Middle frontal gyrus (tissue), 1 donor: ENCODE measurements at regions not wholly inside any gene's neighbourhood (a gene's known extent, or its start where the extent isn't known, plus 50 kb on each side); places are given as distances from the start of the nearest gene placed in this dataset.
"Not testable (repeated sequence)": the region's sequence is repeated elsewhere in the genome, so short reads cannot be mapped to it uniquely, and the experiment has no call there.

Experiments used
- DNase-seq: peaks from one replicate; pipeline ENCODE4 v3.0.0-alpha.2; 2015; ENCODE audit warnings: low spot score; ENCODE audit errors: extremely low spot score

DNA sequence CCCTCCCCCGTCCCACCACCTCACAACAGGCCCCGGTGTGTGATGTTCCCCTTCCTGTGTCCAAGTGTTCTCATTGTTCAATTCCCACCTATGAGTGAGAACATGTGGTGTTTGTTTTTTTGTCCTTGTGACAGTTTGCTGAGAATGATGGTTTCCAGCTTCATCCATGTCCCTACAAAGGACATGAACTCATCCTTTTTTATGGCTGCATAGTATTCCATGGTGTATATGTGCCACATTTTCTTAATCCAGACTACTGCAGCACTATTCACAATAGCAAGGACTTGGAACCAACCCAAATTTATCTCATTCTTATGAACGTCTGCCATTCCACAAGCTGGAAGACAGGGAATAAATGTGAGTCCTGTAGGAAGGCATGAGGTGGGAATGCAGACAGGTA lies 79.6 kb upstream of the SLC6A11 start:
- DNase-seq: not testable (repeated sequence)

DNA sequence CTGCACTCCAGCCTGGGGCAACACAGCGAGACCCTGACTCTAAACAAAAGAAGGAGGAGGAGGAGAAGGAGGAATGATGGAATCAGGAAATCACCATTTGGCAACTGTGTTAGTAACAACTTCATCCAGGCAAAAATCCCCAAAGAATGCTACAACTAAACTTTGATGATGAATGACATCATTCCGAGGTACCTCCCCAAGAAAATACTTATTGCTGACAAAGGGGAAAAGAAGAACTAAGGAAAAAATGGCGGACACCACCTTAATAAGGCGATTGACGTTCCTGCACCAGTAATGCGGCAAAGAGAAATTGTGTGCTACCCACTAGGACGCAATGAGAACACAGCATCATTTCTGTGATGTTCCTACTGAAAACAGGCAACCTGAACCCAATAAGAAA lies 78.2 kb upstream of the SLC6A11 start:
- DNase-seq: no peak

DNA sequence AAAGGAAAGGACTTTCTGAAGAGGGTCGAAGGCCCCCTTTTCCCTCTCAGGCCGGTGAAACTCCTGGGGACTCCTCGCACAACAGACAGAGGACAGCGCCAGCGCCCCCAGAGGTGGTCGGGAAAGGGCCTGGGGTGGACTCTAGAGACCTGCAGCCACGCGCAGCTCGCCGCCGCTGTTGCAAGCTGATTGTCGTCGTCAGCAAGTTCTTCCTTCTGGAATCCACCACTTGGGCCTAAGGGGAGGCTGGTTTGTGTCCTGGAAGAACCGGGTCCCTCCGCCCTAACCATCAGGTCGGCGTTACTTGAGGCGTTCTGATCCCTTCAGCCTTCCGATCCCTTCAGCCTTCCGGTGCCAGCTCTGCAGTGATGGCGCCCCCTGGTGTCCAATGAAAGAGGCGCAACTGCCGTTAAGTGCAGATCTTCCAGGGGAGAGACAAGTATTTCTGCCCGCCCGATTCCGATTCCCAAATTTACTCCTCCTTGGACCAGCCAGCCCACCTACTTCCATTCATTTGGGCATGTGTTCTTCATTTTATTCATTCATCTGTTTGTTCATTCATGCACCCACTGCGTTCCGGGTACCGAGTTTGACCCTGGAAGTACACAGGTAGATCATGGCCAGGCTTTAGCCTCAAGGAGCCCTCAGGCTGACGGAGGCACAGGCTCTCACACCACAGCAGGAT lies 77.2 kb upstream of the SLC6A11 start:
- peak; percentile 69 for DNase-seq

DNA sequence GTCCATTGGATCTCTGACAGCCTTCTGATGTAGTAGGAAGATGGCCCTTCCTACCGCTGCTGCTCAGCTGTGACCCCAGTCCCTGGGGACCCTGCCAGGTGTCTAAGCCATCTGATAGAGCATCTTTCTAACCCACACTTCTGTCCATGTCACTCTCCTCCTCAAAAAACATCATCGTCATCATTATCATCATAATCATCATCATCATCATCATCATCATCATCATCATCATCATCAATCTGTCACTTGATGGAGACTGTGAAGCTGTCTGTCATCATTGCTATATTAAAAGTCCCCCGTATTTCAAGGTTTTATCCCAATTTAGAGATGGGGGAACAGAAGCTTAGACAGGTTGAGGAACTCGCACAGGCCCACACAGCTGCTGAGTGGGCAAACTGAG lies 75.1 kb upstream of the SLC6A11 start:
- no peak for DNase-seq

DNA sequence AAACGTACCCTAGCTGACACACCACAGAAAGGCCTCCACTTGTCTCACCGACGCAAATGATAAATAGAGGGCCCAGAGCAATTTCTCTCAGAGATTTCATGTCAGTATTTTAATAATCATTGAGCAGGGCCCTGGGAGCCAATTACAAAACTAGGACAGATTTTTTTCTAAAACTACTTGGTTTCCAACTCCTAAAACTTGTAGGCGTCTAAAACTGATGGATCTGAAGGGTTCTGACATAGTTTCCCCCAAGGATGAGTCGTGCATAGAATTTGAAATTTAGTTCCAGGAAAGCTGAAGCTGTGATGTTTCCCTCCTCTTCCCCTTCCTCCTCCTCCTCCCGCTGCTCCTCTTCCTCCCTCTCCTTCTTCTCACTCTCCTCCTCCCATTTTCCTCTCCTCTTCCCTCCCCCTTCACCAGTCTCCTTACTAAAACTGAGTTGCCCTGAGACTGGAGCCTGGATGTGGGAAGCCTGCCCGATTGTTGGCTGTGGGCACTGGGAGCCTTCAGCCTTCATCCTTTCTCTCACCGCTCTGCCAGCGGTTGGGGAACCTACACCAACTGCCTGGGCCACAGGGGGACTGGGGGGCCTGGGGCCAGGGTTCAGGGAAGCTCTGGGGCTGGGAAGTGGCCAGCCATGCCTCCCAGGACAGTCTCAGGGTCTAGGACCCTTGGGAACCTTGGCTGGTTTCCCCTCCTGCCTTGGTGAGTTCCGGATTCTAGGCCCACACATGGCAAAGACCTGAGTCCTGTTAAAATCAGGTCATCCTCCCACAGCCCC lies 73.9 kb upstream of the SLC6A11 start:
- DNase-seq: no peak

DNA sequence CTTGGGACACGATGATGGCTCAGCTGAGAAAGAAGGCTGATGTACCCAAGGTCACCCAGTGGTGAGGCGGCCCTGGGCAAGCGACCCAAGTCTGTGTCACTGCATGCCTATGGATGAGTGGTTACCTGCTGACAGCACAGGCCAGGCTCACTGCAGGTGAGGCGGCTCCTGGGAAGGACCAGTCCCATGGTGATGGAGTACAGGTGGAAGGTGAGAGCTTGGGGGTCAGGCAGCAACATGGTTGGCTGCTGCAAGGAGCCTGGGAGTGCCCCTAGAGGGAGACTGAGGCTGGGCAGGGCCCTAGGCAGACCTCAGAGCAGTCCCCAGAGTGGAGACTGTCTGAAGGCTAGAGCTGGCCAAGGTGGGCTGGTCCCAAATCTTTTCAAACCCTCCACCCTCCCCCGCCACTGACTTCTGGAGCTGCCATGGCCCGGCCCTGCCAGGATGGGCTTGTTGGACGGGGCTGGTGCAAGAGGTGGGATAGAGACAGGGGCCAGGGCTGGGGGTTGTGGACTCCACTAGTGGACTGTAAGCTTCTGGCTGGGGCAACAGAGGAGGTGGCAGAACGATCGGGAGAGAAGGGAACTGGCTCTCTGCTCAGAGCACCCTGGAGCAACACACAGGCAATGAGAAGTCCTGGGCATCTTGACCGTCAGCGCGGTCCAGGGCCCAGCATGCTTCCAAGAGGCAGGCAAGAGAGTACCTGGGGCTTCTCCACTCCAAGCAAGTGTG lies 72.5 kb upstream of the SLC6A11 start:
- no peak for DNase-seq

DNA sequence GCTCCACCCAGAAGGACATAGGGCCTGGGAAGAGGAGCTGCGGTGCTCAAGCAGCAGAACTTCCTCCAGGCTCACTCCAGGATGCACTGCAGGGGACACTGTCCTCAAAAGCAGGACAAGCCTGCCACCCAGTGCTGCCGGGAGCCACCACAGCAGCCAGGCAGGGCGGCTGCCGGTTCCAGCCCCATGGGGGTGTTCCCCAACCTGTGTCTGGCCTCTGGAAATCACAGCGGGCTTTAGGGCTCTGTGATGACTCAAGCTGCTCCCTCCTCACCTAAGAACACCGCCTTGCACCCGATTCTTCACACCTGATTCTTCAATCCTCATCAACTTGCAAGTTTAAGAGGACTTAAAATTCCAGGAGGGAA lies 71.9 kb upstream of the SLC6A11 start:
- no peak for DNase-seq

DNA sequence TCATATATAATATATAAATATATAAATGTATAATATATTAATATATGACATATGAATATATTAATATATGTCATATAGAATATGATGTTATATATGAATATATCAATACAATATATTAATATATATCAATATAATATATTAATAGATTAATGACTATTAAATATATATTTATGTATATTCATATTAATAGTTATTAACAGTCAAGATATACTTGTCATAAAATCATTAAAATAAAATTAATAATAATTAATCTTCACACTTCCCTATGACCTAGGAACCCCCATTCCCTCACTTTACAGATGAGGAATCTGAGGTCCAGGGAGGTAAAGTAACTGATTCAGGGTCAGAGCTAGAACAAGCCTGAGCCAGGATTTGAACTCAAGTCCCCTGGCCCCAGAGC lies 70.6 kb upstream of the SLC6A11 start:
- no peak for DNase-seq

DNA sequence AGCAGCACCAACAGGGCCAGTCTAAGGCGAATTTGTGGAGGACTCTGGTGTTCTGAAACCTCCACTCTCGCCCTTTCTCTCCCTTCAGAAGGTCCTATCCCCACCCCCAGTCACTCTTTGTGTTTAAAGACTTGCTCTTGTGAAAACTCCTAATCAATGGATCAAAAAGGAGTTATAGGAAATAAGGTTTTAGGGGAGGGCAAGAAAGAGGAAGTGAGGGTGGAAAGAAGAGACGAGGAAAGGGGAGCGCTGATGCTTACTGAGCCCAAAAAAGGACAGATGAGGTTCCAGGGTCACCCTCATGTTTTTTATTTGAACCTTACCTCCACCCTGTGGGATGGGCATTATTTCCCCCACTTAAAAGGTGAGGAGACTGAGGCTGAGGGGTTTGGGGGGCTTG lies 70.0 kb upstream of the SLC6A11 start:
- no peak for DNase-seq

DNA sequence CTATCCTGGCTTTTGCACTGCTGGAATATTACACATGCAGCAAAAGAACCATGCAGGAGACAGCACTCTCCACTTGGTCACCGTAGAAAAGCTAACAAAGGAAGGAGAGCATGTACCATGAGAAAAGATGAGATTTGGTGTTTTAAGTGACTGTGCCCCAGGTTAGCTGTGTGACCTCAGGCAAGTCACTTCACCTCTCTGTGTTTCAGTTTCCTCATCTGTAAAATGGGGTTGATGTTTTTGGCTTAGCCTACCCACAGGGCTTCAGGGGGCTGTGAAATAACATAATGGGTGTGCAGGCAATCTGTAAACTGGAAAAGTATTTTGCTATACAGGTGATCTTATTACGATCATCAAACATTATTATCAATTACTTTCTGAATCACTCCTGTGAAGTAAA lies 69.3 kb upstream of the SLC6A11 start:
- DNase-seq: no peak

DNA sequence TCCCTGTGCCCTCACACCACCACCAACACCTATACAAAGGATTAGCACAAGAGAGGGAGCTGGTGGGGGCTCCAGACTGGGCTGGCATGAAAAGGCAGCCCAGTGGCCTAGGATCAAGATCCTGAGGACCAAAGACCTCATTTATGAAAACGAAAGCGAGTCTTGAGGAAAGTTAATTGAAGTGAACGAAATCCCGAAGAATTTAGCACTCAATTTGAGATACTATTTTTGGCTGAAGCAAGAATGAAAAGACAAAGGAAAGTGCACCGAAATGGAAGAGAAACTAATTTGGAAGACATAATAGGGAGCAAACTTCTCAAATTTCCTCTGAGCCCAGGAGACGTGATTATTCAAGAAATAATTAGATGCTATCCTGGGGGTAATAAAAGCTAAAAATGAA lies 68.7 kb upstream of the SLC6A11 start:
- DNase-seq: no peak

DNA sequence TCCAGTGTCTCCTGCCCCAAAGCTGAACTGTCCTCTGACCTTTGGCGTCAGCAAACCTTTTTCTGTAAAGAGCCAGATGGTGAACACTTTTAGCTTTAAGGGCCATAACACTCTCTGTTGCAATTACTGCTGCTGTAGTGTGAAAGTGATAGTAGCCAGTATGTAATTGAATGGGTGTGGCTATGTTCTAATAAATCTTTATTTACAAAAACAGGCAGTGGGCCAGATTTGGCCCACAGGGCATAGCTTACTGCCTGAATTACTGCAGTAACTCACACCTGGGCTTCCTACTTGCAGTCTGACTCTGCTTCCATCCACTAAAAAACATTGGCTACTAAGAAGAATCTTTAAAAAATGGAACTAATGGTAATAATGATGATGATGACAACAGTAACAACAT lies 68.0 kb upstream of the SLC6A11 start:
- no peak for DNase-seq

DNA sequence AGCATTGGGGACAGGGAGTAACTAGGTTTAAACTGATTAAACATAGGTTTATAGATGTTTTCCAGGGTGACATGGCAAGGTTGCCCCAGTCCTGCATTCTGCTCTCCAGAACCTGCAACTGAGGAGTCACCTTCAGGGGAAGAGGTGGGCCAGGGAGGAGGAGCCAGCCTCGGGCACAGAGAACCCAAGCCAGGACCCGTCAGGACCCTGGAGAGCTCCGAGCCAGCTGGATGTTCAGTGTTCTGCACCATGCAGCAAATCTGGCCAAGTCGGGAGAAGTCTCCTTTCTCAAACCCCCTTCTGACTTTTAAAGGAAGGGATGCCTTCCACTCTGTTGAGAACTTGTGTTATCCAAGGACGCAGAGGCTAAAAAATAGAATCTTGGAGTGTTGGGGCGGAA lies 62.1 kb upstream of the SLC6A11 start:
- DNase-seq: no peak

DNA sequence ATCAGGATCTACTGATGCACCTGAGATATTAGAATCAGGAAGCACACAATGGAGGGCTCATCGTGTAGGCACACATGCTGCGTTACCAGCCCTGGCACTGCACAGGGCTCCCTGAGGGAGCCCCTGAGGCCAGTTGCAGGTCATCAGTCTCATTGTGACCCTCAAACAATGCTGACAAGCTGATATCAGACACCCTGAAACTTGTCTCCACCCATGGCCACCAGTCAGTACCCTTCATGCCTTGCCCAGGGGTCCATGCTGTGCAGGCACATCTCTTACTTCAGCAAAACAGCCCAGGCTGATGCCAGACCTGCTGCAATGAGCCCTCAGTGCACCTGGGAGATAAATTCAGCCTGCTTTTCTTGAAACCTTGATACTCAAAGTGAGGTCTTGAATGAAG lies 59.5 kb upstream of the SLC6A11 start:
- no peak for DNase-seq

DNA sequence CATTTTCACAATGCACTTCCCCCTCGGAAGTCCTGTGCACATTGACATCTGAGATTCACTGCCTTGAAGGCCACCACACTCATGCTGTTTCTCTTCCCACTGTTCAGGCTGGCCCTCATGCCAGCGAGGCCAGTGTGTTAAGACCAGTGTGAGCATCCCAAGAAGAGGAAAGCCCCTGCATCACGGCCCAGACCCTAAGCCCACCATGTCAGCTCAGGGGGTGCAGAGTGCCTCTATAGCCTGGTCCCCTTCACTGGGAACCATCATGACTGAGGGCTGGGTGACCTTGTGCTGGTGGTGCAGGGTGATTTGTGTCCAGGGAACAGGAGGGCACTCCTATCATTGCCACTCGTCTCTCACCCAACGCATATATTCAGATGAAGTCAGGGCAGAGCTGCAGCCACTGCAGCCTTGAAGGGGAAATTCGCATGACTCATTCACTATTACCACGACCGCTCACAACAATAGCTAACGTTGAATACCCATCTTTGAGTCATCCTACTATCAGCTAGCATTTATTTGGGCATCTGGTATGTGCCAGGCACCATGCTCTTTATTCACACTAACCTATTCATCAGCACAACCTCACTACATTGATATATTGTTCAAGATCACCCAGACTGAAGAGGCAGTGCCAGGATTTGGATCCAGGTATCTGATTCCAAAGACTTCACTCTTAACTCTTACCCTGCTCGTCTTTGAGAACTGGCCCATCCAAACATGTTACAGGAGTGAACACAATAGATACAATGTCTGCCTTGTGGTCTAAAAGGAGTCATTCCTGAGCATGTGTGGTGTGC lies 58.8 kb upstream of the SLC6A11 start:
- no peak for DNase-seq

DNA sequence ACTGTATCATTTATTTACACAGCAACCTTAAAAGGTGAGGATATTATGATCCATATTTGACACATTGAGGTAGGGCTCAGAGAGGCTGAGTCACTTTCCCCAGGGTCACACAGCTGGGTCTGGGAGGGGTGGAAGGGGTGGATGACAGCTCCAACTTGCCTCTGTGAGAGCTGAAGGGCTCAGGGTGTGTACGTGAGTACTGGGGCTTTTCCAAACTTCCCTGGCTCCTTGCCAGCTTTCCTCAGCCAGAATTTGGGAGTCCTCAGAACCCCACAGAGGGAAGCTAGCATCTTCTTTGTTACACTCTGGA lies 58.3 kb upstream of the SLC6A11 start:
- DNase-seq: no peak

DNA sequence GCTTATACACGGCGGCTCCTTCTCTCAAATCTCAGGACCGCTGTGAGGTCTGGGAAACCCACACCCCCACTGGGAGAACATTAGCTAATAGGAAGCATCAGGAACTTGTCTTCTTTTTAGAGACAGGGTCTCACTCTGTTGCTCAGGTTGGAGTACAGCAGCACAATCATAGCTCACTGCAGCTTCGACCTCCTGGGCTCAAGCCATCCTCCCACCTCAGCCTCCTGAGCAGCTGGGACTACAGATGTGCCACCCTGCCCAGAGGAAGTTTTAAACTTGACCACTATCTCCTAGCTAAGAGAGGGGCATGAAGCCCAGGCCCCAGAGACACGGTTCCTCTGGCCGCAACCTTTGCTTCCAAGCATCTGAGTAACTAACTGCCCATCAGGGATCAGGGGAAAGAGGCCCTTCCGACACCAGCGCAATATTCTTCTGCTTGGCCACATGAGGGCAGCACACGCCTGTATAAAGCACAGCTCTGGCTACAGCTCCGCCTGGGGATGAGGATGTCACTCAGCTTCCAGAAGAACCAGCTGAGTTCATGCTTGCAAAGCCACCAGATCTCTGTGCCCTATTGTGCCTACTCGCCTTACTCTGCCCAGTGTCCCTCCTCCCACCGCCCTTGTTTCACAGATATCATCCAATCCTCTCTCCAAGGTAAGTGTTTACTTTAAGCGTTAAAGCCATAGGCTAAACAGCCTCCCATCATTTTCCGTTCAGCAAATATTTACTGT lies 57.6 kb upstream of the SLC6A11 start:
- peak; percentile 63 for DNase-seq

DNA sequence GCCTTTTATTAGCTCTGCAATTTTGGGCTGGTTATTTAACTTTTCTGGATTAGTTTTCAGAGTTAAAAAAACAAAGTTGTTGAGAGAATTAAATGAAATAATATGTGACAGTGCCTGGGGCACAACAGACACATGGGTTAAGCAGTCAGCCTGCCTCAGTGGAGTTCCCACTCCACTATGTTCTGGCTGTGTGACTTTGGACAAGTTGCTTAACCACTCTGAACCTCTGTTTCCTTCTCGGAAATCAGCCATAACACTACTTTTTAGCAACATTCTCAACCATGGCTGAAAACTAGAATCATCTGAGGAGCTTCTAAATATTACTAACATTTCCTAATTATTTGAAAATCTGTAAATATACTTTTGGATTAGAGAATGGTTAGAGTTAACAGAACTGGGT lies 56.5 kb upstream of the SLC6A11 start:
- no peak for DNase-seq

DNA sequence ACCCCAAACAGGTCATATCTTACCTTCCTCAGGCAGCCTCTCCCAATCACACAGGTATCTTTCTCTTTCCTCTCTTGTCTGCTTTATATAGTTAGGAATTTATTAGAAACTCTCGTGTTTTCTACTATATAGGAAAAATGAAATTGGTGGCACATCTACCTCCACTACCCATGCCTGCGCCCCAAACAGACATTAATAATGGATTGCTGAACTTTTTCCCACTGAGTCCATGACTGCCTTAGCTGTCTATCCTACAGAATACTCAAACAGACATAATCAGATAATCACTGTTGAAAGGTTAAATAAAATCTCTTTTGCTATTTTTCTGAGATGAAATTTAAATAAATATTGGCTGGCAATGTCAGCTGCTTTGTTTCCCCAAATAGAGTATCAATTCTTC lies 55.8 kb upstream of the SLC6A11 start:
- no peak for DNase-seq

DNA sequence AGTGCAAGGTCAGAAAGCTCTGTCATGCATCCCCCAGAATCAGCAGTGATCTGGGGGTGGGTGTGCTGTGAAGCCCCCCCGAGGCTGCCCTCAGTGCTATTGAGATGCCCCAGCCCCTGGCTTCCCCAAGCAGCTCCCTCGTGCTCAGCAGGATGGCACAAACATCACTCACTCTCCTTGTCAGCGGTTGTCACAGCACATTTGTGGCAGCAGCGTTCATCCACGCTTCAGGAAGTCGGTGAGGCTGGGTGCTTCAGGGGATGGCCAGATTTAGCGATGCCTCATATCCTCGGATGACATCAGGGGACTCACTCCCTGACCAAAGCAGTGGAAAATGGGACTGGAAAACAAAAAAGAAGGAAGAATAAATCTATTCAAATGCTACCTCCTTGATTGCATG lies 54.4 kb upstream of the SLC6A11 start:
- no peak for DNase-seq

DNA sequence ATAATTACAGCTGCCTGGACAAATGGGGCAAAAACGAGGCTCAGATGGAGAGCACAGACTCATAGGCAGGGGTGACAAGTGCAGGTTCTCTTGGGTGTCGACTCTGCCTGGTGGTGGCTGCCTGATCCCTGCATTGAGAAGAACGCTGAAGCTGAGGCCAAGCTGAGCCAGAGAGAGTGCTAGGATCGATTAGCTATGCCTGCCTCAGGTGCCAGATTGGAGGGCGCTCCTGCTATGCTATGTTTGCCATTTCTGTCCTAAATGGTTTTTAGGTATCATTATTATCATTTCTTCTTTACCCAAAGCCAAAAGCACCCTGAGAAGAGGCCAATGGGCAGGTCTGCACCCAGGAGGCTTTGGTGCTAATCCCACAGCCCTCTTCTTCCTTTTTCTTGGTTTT lies 53.9 kb upstream of the SLC6A11 start:
- DNase-seq: no peak
